GM12872 (cell line): ENCODE measurements at regions not wholly inside any gene's neighbourhood (a gene's known extent, or its start where the extent isn't known, plus 50 kb on each side); places are given as distances from the start of the nearest gene placed in this dataset.

Source experiments
- CTCF ChIP-seq: IDR thresholded peaks from 3 replicates; pipeline ENCODE4 v1.5.1; 2011; ENCODE audit warnings: low read depth, mild to moderate bottlenecking, low read length, moderate library complexity; ENCODE audit not compliant: insufficient read depth

- TF ChIP-seq CTCF = no peak
Measured at GRCh38 chr2:194706179-194706578, 950.8 kb upstream of the SLC39A10 start.

GRCh38 chr2:194705398-194705797 lies 951.6 kb upstream of the SLC39A10 start:
- TF ChIP-seq CTCF = no peak

GRCh38 chr2:194700726-194701125 lies 956.3 kb upstream of the SLC39A10 start:
- no peak for TF ChIP-seq CTCF

GRCh38 chr2:194700116-194700515 lies 956.9 kb upstream of the SLC39A10 start:
- no peak for TF ChIP-seq CTCF

- TF ChIP-seq CTCF = no peak
Measured at GRCh38 chr2:194698012-194698411, 959.0 kb upstream of the SLC39A10 start.

GRCh38 chr2:194697439-194697838 lies 959.6 kb upstream of the SLC39A10 start:
- no peak for TF ChIP-seq CTCF

- TF ChIP-seq CTCF = no peak
Measured at GRCh38 chr2:194696690-194697089, 960.3 kb upstream of the SLC39A10 start.

GRCh38 chr2:194686569-194686968 lies 970.5 kb upstream of the SLC39A10 start:
- TF ChIP-seq CTCF = no peak
